K562 (cell line): ENCODE measurements at regions not wholly inside any gene's neighbourhood (a gene's known extent, or its start where the extent isn't known, plus 50 kb on each side); places are given as distances from the start of the nearest gene placed in this dataset.

Experiments
- ATAC-seq: fragments of 200-7000 bp; cut with Tn5 transposase; 3 replicates; pipeline ENCODE4 v1.9.1; 2020; ENCODE audit warnings: moderate library complexity
- BruUV-seq: library from RNA; stranded (reverse); fragments of 400-500 nt; replicated peaks from 2 replicates; lab custom pipeline; 2021; lab: Mats Ljungman, UMichigan
- CTCF ChIA-PET: fragments of 300-600 bp; formaldehyde crosslinking; extraction: SDS; loops from one replicate; lab custom pipeline; 2021; ENCODE audit warnings: low intra/inter-chr PET ratio; lab: Yijun Ruan, JAX
- POLR2A ChIA-PET: fragments of 300-600, 350-650 bp; sonication (Branson Sonifier 250); formaldehyde crosslinking; extraction: SDS; loops from one replicate; lab custom pipeline; 2021; ENCODE audit warnings: antibody characterized with exemption, inconsistent platforms; lab: Yijun Ruan, JAX
- DNase-seq, 4 experiments: peaks; one replicate each; pipeline versions ENCODE4 v3.0.0 to v3.0.0-alpha.2; 2011 to 2018; ENCODE audit warnings: low spot score in 3 of 4, mixed read lengths in 3 of 4; ENCODE audit errors: extremely low read depth in 1 of 4
- FAIRE-seq: peaks from 2 replicates; lab custom pipeline; 2011; peaks lifted over from hg19 to GRCh38; lab: Jason Lieb, UNC
- H2AFZ ChIP-seq: 2 replicates; pipeline ENCODE4 v1.6.0; 2011; ENCODE audit warnings: low read depth, low read length, control low read depth, inconsistent platforms
- H3K27ac ChIP-seq: fragments of 200-600 bp; 3 replicates; pipeline ENCODE4 v1.8.0; 2011; ENCODE audit warnings: low read depth, mild to moderate bottlenecking, control low read depth, inconsistent platforms, low read length, moderate library complexity, mixed read lengths; ENCODE audit errors: extremely low read depth
- H3K27me3 ChIP-seq, 2 experiments: fragments of 300-600 bp in 1 of 2; 2 replicates in 1 of 2; 3 replicates in 1 of 2; pipeline versions ENCODE4 v1.6.0 to v1.8.0; 2011; ENCODE audit warnings: inconsistent platforms in 2 of 2, low read length in 2 of 2, mild to moderate bottlenecking in 1 of 2, mixed read lengths in 1 of 2, moderate library complexity in 1 of 2; ENCODE audit not compliant: control insufficient read depth in 2 of 2, insufficient read depth in 2 of 2
- H3K36me3 ChIP-seq: fragments of 300-600 bp; 3 replicates; pipeline ENCODE4 v1.8.0; 2011; ENCODE audit warnings: mild to moderate bottlenecking, low read length, inconsistent platforms; ENCODE audit not compliant: control insufficient read depth, insufficient read depth
- H3K4me1 ChIP-seq, 2 experiments: fragments of 200-600 bp in 1 of 2; replicated peaks in 1 of 2; 2 replicates in 1 of 2; 3 replicates in 1 of 2; pipeline versions ENCODE4 v1.5.1 to v1.8.0; 2011; ENCODE audit warnings: inconsistent platforms in 2 of 2, low read length in 2 of 2, mild to moderate bottlenecking in 1 of 2, mixed read lengths in 1 of 2, moderate library complexity in 1 of 2; ENCODE audit not compliant: control insufficient read depth in 2 of 2, insufficient read depth in 2 of 2
- H3K4me2 ChIP-seq: 2 replicates; pipeline ENCODE4 v1.6.1; 2011; ENCODE audit warnings: low read length, control low read depth, inconsistent platforms, mixed read lengths; ENCODE audit not compliant: insufficient read depth
- H3K4me3 ChIP-seq: fragments of 200-600 bp; sonication (generic), shearing (Covaris generic); 2 replicates; pipeline ENCODE4 v1.5.1; 2016; ENCODE audit warnings: control low read depth, inconsistent platforms
- H3K79me2 ChIP-seq: fragments of 200-600 bp; 3 replicates; pipeline ENCODE4 v1.8.0; 2011; ENCODE audit warnings: low read length, inconsistent platforms; ENCODE audit not compliant: control insufficient read depth, insufficient read depth
- H3K9ac ChIP-seq, 2 experiments: 2 replicates each; pipeline versions ENCODE4 v1.6.0 to v1.6.1; 2011; ENCODE audit warnings: low read depth in 2 of 2, low read length in 2 of 2, control low read depth in 1 of 2, inconsistent platforms in 1 of 2, mild to moderate bottlenecking in 1 of 2, mixed read lengths in 1 of 2; ENCODE audit not compliant: insufficient read depth in 1 of 2
- H3K9me1 ChIP-seq: one replicate; pipeline ENCODE4 v1.6.0; 2011; ENCODE audit warnings: inconsistent platforms, mild to moderate bottlenecking, low read length, moderate library complexity; ENCODE audit not compliant: control insufficient read depth, insufficient read depth
- H3K9me3 ChIP-seq: replicated peaks from 2 replicates; pipeline ENCODE4 v1.5.1; 2011; ENCODE audit warnings: low read depth, low read length, inconsistent platforms; ENCODE audit not compliant: control insufficient read depth, insufficient read depth
- H4K20me1 ChIP-seq: replicated peaks from 2 replicates; pipeline ENCODE4 v1.6.1; 2011; ENCODE audit warnings: low read length, inconsistent platforms, mixed read lengths; ENCODE audit not compliant: control insufficient read depth, insufficient read depth
- BCOR ChIP-seq: fragments of 450-650 bp; IDR thresholded peaks from 2 replicates; pipeline ENCODE4 v1.6.1; 2016
- FOXK2 ChIP-seq, 2 experiments: fragments of 450-650 bp; IDR thresholded peaks in 1 of 2; conservative IDR thresholded peaks in 1 of 2; 2 replicates each; pipeline ENCODE4 v1.6.1; 2016; ENCODE audit warnings: low read depth in 2 of 2, mild to moderate bottlenecking in 1 of 2
- GABPB1 ChIP-seq: sonication (generic); formaldehyde crosslinking; IDR thresholded peaks from 2 replicates; pipeline ENCODE4 v1.8.0; 2022; ENCODE audit warnings: mild to moderate bottlenecking, missing genetic modification reagents
- HEY1 ChIP-seq: fragments of 250-450 bp; sonication (Bioruptor Pico); IDR thresholded peaks from 2 replicates; pipeline ENCODE4 v1.5.0; 2020; ENCODE audit warnings: mild to moderate bottlenecking, moderate library complexity, borderline replicate concordance
- HSF4 ChIP-seq: fragments of 250-450 bp; sonication (Bioruptor Pico); IDR thresholded peaks from 2 replicates; pipeline ENCODE4 v2.1.2; 2022; ENCODE audit warnings: mild to moderate bottlenecking, moderate library complexity, borderline replicate concordance
- MTA1 ChIP-seq: fragments of 450-650 bp; IDR thresholded peaks from 2 replicates; pipeline ENCODE4 v1.6.1; 2017; ENCODE audit warnings: borderline replicate concordance
- NFXL1 ChIP-seq: fragments of 450-650 bp; formaldehyde crosslinking; IDR thresholded peaks from 2 replicates; pipeline ENCODE4 v1.4.0; 2021; ENCODE audit warnings: mild to moderate bottlenecking
- SMARCA5 ChIP-seq: fragments of 450-650 bp; IDR thresholded peaks from 2 replicates; pipeline ENCODE4 v1.6.1; 2016
- SRSF1 ChIP-seq: fragments of 200-400 bp; formaldehyde crosslinking; IDR thresholded peaks from 2 replicates; pipeline ENCODE4 v1.6.1; 2017; ENCODE audit warnings: mild to moderate bottlenecking, low read depth, low read length, moderate library complexity
- ZFP30 ChIP-seq: fragments of 250-450 bp; sonication (Bioruptor Pico); IDR thresholded peaks from 2 replicates; pipeline ENCODE4 v1.8.0; 2022; ENCODE audit warnings: moderate library complexity, mild to moderate bottlenecking, inconsistent platforms, borderline replicate concordance
- ZSCAN32 ChIP-seq: fragments of 450-650 bp; formaldehyde crosslinking; IDR thresholded peaks from 2 replicates; pipeline ENCODE4 v1.4.0; 2020; ENCODE audit warnings: mild to moderate bottlenecking, moderate library complexity
- WGBS: fragments of 100-300 bp; shearing (Covaris generic); methylation state at CpG from one replicate; pipeline ENCODE4 v1.1.6; 2016; ENCODE audit warnings: low coverage, mixed read lengths; ENCODE audit not compliant: insufficient coverage; ENCODE audit errors: missing lambda C conversion rate; 5-methylcytosine and 5-hydroxymethylcytosine counted together
- in situ Hi-C: fragments of 300-500 bp; cut with MboI; formaldehyde crosslinking; loops from 4 replicates; pipeline ENCODE4 v1.15.0; 2018; ENCODE audit warnings: inconsistent platforms, mixed read lengths
- intact Hi-C: fragments of 100-400 bp; cut with micrococcal nuclease; formaldehyde crosslinking; loops from 2 replicates; pipeline ENCODE4 v1.14.2; 2022

- TF ChIP-seq FOXK2 (conservative IDR thresholded peaks at IDR 0.05 in 1 of 2, IDR thresholded peaks at IDR 0.05 in 1 of 2; ENCODE audit: low read depth in 2 of 2): no peak
Measured at GRCh38 chr10:20369863-20370736, 527.0 kb downstream of the NEBL start (continued).

- DNase-seq: no peak
- H3K9me3 ChIP-seq: no peaks in the 10 kb centered on the region
- H3K4me2 ChIP-seq: no peak overlapping the region
- TF ChIP-seq NFXL1 (CRISPR knock-in tag): no peak
- TF ChIP-seq, all 486 proteins: peak for 0
- no peaks in the 10 kb centered on the region for H3K36me3 ChIP-seq
- FAIRE-seq (no peak), ATAC-seq (no peak)
- ChIA-PET POLR2A (no interaction called here), CTCF (no interaction called here)
- no peaks in the 10 kb centered on the region for H3K79me2 ChIP-seq
- no peaks in the 10 kb centered on the region for H3K27me3 ChIP-seq
- BruUV-seq: no TSS peak
- no peaks in the 10 kb centered on the region for H3K4me1 ChIP-seq
- H3K27ac ChIP-seq: no peak overlapping the region
- H3K4me3 ChIP-seq: no peak overlapping the region
- H2AFZ ChIP-seq: no peak overlapping the region
- H3K9me1 ChIP-seq: no peaks in the 10 kb centered on the region
- intact Hi-C loops (no loop called here), in situ Hi-C loops (no loop called here)
- H3K9ac ChIP-seq: no peak overlapping the region
- no peaks in the 10 kb centered on the region for H4K20me1 ChIP-seq
Measured at GRCh38 chr10:20363684-20364083, 533.4 kb downstream of the NEBL start.

- Histone ChIP-seq H3K79me2 (no peaks in the 10 kb centered on the region), H3K4me1 (no peaks in the 10 kb centered on the region), H3K9me3 (no peaks in the 10 kb centered on the region), H3K36me3 (no peaks in the 10 kb centered on the region), H3K4me3 (no peak overlapping the region), H3K27me3 (no peaks in the 10 kb centered on the region), H3K4me2 (no peak overlapping the region), H2AFZ (no peak overlapping the region), H4K20me1 (no peaks in the 10 kb centered on the region), H3K27ac (no peak overlapping the region), H3K9me1 (no peaks in the 10 kb centered on the region), H3K9ac (no peak overlapping the region)
- POLR2A ChIA-PET: no interaction called here
- in situ Hi-C loops (no loop called here), intact Hi-C loops (no loop called here)
- DNase-seq: no peak
- 1% methylated on average over 4 of the region's 4 CpGs for WGBS
- no TSS peak for BruUV-seq
- CTCF ChIA-PET: no interaction called here
- ATAC-seq: no peak
- no peak for FAIRE-seq
- TF ChIP-seq SRSF1 (no peak), ZFP30 (no peak), BCOR (no peak), GABPB1 (CRISPR knock-in tag) (no peak), HSF4 (no peak), SMARCA5 (no peak), MTA1 (no peak), HEY1 (CRISPR knock-in tag) (no peak), ZSCAN32 (CRISPR knock-in tag) (no peak)
Measured at GRCh38 chr10:20355915-20356314, 539.7 kb downstream of the PLXDC2 start.
